ENCODE measurements at regions not wholly inside any gene's neighbourhood (a gene's known extent, or its start where the extent isn't known, plus 50 kb on each side); places are given as distances from the start of the nearest gene placed in this dataset.
"Not testable (repeated sequence)": the region's sequence is repeated elsewhere in the genome, so short reads cannot be mapped to it uniquely, and the experiment has no call there.

DNA sequence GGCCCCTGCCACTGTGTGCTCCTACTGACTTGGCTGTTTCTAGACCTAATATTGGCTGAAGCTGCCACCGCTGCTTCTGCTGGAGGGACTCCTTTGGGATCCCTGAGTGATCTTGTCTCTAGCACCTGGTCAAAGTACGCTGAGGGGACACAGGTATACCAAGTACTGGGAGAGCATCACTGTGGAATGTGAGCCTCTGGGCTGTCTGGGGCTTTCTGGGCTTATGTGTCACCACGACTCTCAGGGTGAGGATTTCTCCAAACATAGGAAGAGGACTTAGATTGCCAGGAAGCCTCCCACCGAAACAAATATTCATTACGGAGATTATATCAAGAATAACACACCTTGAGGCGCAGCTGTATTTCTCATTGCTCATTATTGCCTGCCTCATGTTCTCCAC lies 435.8 kb downstream of the HS3ST3B1 start:
- no peak for DNase-seq (ENCODE audit: low read depth in 2 of 2)

DNA sequence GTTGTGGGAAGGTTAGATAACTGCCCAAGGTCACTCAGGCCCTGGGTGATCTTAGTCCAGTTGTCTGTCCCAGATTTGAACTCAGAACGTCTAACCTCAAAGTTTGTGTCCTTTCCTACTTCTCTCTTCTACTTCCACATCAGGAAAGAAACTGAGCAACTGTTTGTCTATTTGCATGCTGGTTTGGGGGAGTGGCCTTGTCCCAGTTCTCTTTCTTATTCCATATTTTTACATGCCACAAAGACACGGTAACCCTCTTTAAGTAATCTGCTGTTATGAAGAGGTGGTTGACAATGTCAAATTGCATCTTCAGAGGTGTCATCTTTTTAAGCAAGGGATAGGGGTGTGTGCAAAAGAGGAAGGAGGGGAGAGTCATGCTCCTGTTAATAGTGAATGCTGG lies 432.5 kb downstream of the HS3ST3B1 start:
- no peak for DNase-seq (ENCODE audit: low read depth in 2 of 2)

DNA sequence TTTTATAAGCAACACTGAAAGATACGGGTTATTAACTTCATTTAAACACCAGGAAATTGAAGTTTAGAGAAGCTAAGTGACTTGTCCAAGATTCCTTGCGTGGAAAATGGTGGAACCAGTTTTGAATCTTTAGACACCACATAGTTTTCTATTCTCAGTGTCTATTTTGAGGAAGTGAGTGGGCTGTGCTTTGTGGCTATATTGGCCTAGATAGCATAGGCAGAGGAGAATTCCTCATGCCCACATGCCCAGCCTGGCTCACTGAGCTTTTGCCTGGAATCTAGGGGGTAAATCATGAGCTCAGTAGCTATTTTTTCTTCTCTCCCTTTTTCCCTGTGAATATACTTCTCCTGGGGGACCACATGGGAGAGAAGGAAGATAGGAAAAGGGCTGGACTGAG lies 431.3 kb downstream of the HS3ST3B1 start:
- DNase-seq (ENCODE audit: low read depth in 2 of 2): no peak

DNA sequence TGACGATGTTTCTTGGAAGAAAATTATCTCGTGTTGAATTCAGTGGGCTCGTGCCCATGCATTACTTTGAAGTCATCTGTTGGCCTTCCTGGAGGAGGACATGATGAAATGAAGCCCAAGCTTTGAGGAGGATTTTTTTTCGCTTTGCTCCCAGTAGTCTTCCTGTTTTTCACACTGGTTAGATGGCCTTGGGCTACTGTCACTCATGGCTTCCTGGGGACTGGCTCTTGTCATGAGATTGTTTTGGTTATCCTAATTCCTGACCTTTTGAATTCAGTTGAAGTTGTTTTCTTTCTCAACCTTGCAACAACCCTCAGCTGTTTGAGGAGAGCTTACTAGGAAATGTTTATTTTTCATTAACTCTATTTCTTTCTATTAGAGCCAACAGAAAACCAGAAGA lies 430.7 kb downstream of the HS3ST3B1 start:
- DNase-seq (ENCODE audit: low read depth in 2 of 2): no peak

DNA sequence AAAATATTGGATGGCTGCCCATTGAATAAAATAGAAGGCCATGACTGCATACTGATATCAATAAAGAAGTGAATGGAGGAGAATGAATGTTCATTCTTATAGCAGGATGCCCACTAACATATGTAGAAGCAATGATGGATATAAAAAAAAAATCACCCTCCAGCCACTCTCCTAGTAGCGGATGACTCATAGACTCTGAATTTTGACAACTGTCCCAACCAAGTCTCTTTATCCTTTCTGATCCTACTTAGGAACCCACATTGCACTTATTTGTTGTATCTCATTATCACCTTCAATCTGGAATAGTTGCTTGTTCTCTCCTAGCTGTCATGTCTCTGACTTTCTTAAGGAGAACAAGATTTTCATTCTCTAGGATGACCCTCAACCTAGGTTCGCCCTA lies 429.9 kb downstream of the HS3ST3B1 start:
- no peak for DNase-seq (ENCODE audit: low read depth in 2 of 2)

DNA sequence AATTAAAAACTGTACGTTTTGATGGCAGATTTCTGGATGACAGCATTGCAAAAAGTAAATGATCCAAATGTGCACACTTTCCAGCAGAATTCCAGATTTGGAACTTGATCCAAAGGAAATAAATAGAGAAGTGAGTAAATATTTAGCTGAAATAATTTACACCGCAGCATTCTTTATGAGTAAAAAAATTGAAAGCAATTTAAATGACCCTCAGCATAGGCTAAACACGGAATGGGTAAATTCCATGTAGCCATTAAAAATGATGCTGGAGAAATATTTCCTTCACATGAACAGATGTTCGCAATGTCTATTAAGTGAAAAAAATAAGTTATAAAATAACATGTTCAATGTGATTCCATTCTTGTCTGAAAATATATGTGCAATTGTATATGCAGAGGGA lies 424.8 kb downstream of the HS3ST3B1 start:
- no peak for DNase-seq (ENCODE audit: low read depth in 2 of 2)

DNA sequence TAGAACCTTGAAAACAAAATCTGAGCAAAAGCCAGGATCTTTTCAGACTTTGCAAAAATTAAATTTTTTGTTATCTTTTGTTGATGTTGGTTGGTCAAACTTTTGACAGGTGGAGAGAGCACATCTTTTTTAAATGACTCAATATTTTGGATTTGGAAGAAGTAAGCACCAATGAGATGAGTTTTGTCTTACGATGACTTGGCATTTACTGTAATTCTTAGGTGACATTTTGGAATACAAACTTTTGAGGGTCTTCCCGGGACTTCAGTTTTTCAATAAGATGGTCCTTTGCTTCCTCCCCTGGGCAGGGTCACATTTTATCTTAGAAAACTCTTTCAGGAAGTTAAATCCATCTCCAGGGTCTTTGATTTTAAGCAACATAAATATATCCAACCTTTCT lies 423.9 kb downstream of the HS3ST3B1 start:
- no peak for DNase-seq (ENCODE audit: low read depth in 2 of 2)

DNA sequence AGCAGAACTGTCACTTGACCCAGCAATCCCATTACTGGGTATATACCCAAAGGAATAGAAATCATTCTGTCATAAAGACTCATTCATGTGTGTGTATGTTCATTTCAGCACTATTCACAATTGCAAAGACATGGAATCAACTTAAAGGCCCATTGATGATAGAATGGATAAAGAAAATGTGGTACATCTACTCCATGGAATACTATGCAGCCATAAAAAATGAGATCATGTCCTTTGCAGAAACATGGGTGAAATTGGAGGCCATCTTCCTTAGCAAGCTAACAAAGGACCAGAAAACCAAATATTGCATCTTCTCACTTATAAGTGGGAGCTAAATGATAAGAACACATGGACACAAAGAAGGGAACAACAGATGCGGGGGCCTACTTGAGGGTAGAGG lies 422.5 kb downstream of the HS3ST3B1 start:
- DNase-seq (ENCODE audit: low read depth in 2 of 2): not testable (repeated sequence)

DNA sequence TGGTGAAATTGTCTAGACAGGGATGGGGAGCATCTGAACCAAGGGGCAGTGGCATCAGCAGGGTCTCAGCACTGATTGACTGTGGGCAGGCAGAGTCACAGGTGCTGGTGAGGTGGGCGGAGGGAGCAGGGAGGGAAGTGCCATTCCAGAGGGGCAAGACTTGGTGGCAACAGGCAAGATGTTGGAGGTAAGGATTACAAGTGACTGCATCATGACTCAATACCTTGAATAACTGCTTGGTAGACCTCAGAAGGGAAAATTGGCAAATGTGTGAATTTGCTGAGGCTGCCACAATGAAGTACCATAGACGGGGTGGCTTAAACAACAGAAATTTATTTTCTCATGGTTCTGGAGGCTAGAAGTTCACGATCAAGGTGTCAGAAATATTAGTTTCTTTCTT lies 419.1 kb downstream of the HS3ST3B1 start:
- no peak for DNase-seq (ENCODE audit: low read depth in 2 of 2)

DNA sequence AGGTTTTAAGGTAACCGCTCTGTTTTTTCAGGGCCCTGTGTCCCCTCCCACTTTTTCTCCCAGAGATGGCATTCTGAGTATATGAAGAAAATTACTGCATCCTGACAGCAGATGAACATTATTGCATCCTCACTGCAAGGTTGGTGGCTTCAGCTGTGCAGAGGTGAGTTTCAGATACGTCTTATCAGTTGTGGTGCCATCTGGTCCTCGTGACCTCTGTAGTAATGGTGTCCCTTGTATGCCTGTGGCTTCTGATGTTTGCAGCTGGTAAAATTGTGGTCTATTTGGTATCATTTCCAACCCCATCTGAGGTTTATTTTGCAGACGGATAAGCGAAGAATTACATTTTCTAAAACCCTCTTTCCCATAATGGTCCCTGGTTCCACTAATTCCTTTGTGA lies 417.0 kb downstream of the HS3ST3B1 start:
- DNase-seq (ENCODE audit: low read depth in 2 of 2): no peak

DNA sequence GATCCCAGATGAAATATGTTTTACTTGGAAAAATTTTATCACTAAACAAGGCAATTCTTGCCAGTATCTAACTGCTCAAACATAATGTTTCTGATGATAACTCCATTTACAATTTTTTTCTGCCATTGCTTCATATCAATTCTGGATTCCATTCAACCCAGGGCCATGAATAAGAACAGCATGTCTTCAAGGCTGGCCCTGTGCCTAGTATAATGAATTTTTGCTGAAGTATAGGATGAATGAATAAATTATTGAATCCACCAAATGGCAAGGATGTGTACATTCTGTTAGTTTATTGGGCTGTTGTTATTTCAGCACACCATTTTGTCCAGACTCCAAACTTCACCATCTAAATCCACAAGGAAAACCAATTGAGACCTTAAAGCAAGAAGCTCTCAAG lies 414.7 kb downstream of the HS3ST3B1 start:
- DNase-seq (ENCODE audit: low read depth in 2 of 2): no peak

DNA sequence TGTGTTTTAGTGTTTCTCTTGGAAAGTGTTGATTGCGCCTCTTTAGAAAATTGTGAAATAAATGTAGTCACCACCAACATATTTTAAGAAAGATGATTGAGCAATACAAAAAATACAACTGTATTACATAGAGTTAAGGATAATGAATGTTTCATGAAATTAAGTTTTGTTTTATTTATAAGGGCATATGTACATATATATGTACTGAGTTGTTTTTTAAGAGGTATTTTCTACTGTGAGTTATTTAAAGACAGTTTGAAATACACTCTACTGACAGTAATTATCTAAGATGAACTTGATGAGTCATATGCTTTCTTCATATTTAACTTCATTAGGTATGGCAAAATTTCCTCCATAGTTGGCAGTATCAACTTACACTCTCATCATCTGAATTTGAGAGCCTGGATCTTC lies 411.7 kb downstream of the HS3ST3B1 start:
- DNase-seq (ENCODE audit: low read depth in 2 of 2): no peak

DNA sequence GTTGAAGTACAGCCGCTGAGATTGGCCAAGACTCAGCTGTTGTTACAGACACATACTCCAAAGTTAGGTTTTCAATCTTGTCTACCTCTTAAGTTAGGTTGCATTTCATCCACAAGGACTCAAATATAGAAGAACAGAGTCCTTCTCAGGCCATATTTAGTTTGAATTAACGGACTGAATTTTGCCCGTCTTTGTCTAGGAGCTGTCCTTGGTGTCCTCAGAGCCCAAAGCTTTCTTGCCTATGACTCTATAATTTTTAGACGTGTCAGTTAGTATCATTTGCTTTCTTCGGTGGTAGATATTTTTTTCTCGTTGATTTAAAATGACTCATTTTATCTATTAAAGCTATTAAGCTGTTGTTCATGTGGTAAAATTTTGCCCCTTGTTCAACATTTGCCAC lies 403.2 kb downstream of the HS3ST3B1 start:
- no peak for DNase-seq (ENCODE audit: low read depth in 2 of 2)

DNA sequence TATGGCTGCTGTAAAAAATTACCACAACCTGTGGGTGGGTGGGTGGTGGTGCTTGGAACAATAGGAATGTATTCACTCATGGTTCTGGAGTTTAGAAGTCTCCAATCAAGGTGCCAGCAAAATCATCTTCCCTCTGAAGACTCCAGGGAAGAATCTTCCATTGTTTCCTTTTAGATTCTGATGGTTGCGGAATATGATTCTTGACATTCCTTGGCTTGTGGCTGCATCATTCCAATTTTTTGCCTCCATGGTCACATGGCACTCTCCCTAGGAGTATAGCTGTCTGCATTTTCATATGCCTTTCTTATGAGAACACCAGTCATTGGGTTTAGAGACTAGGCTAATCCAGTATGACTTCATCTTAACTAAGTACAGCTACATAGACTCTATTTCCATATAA lies 401.0 kb downstream of the HS3ST3B1 start:
- DNase-seq (ENCODE audit: low read depth in 2 of 2): no peak

DNA sequence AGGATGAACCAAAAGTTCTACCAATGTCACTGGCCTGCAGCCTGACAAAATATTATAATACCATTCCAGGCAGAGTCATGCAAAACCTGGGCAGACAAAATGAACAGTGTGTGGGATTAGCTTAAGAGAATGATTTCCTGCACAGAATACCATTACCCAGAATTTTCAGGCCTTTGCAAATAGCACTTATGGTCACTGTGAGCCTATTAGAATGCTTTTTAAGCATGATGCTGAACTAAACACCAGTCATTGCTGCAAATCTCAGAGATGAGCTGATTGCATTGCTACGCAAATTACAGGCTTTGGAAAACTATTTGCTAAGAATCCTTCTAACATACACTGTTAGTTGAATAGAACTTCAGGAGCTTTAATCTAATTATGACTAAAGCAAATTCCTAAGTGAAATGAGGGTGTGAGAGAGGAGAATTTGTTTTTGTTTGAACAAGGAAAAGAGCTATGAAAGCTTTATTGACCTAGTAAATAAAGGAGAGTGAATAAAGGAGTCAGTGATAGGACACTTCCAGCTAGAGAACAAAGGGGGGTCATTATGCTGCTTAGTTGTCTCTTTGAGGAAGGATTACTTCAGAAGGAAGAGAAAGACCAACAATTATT lies 398.8 kb downstream of the HS3ST3B1 start:
- DNase-seq (ENCODE audit: low read depth in 2 of 2): no peak

DNA sequence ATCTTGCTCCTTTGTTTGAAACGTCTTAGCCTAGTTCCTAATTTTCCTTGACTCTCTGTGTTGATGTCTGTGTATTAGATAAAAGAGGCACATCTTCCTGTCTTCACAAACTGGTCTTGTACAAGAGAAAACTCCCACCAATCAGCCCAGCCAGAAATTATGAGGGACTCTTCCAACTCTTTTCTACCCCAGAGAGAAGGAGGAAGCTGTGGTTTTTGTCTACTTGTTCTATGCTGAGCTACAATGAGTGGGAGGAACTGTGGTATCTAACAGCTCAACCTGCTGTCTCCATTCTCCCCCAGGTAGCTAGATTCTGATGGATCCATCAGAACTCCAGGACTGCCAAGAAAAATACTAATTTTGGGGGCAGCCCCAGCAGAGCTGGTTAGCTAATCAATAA lies 392.5 kb downstream of the HS3ST3B1 start:
- DNase-seq (ENCODE audit: low read depth in 2 of 2): no peak

DNA sequence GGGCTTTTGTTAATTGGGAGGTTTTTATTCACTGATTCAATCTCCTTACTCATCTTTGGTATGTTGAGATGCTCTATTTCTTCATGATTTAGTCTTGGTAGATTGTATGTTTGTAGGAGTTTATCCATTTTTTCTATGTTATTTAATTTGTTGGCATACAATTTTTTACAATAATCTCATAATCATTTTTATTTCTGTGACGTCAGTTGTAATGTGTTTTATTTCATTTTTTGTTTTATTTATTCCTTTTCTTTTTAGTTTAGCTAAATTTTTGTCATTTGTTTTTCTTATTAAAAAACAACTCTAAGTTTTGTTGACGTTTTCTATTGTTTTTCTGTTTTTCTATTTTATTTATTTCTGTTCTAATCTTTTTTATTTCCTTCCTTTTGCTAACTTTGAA lies 389.8 kb downstream of the HS3ST3B1 start:
- DNase-seq (ENCODE audit: low read depth in 2 of 2): no peak

DNA sequence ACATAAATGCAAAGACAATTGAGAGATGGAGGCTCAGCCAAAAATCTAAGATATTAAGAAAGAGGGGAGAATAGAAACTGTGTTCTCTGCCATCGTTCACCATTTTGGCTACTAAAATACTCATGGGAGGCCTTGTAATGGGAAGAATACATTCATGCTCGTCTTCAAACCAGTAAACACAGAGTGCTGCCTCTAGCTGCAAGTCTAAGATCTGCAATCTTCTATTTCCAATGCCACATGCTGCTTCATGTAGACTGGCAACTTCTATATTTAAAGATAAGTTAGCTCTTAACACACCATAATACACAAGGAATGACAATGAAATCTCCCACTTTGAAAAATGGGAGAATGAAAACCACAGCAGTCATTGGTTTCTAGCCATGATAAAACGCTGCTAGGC lies 387.3 kb downstream of the HS3ST3B1 start:
- DNase-seq (ENCODE audit: low read depth in 2 of 2): no peak

DNA sequence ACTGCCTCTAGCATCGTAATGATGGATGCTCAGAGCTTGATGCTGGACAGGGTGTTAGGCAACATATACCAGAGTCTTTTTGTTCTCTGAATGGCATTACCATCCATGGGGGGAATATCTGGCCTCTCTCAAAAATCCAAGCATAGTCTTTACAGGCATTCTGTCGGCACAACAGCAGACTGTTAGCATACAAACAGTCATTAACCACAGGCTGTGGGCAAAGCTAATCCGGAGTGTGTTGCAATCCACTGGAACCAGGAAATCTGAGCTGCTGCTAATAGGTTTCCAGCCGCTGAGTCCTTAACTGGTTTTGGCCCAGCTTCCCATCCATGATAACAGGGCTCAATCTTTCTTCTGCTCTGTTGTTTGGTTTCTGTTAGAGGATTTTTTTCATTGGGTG lies 371.9 kb downstream of the HS3ST3B1 start:
- no peak for DNase-seq (ENCODE audit: low read depth in 2 of 2)

DNA sequence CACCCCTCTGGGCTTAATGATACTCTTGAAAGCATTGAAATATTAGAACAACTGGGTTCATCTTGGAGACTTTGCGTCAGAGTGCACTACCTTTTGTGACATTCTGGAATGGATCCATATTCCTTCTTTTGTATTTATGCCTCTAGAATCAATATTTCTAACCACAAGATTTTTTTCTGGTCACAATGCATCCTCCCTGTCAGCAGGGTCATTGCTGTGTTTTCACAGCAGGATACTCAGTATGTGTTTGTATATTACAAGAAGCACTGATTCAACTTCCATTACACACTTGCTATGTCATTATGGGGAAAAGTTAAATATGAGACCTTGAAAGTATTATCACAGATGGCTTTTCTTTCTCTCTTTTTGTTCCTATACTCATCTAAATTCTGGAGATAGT lies 370.0 kb downstream of the HS3ST3B1 start:
- DNase-seq (ENCODE audit: low read depth in 2 of 2): no peak

DNA sequence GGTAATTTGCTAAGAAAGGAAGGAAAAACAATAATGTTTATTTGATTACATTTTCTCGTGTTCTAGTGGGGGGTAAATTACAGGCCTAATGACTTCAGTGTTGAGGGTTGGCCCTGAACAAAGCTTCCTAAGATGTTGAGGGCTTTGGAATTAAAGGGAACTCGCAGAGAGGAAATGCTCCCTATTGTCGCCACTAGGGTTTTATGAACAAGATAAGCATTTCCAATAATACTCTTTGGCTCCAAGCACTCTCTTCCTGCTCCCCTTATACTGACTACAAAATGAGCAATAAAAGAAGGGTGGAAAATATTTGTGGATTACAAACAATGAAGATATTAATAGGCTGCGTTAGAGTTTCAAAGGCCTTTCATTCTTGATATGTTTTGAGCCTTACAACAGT lies 363.6 kb downstream of the HS3ST3B1 start:
- DNase-seq (ENCODE audit: low read depth in 2 of 2): no peak

DNA sequence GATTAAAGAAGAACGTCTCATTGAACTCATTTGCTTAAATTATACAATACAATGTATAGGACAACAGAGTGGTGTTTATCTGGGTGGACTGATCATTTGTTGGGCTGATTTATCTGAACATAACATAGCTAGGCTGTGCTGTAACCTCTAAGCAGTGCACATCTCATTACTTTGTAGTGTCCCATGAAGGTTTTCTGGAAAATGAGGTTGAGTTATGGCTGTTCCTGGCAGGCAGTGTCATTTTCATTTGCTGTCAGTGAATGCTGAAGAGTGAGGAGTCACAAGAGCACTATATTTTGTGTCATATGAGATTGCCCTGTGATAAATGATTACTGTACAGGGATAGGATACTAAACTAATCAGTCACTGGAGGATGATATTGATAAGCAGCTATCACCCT lies 340.2 kb downstream of the HS3ST3B1 start:
- no peak for DNase-seq (ENCODE audit: low read depth in 2 of 2)

DNA sequence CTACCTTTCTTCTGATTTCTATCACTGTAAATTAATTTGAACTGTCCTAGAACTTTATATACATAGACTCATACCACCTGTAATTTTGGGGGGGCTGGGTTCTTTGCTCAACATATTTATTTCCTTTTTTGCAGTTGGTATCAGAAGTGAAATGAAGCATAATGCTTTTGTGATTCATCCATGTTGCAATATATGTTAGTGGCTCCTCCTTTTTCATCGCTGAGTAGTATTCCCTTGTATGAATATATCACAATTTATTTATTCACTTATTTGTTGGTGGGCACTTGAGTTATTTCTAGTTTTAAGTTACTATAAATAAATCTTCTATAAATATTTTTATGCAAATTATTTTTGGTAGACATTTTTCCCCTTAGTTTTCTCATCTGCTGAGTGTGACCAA lies 336.4 kb downstream of the HS3ST3B1 start:
- DNase-seq (ENCODE audit: low read depth in 2 of 2): no peak

DNA sequence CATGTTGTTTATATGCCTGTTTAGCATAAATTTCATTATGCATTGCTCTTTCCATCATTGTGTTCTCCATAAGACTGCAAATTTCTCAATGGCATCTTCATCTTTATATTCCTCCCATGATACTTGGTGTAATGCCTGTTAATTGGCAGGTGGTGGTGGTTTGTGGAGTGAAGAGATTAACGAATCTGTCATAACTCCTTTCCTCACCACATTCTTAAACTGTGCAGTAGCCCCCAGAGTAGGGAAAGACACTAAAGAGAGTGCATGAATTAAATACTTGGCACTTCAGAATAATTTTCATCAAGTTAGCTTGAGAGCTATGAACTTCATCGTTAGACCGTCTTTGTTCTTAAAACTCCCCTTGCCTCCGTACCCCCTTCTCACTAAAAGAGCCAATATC lies 329.7 kb downstream of the HS3ST3B1 start:
- no peak for DNase-seq (ENCODE audit: low read depth in 2 of 2)

DNA sequence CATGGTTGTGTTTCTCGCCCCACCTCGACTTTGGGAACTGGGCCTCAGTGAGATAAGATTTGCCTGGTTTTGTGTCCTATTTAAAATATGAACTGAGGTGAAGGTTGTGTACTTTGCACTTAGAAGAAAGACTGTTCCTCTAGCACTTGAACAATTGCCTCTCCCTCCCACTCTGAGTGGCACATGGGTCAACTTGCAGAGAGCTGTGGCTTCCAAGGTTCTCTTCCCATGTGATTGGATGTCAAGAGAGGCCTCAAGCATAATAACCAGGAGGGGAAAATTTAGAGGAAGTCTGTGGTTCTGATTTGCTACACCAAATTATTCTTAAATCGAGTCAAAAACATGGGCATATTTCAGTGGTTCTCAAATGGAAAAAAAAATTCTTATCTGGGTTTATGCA lies 329.2 kb downstream of the HS3ST3B1 start:
- DNase-seq (ENCODE audit: low read depth in 2 of 2): no peak

All from stimulated activated CD8-positive, alpha-beta memory T cell treated with anti-CD3 and anti-CD28 coated beads, Interleukin-7, amount 100 ng/mL, for 1 hour (primary cell).